Esophagus muscularis mucosa (tissue), 4 donors: ENCODE measurements at regions not wholly inside any gene's neighbourhood (a gene's known extent, or its start where the extent isn't known, plus 50 kb on each side); places are given as distances from the start of the nearest gene placed in this dataset.

Experiments
- DNase-seq: peaks from one replicate; pipeline ENCODE4 v3.0.0-alpha.2; 2017; ENCODE audit errors: extremely low spot score
- H3K27ac ChIP-seq, 4 donors: fragments of 200-600 bp; sonication (generic); replicated peaks in 1 of 4; 1 replicate in 3 of 4; 2 replicates in 1 of 4; pipeline ENCODE4 v1.5.1; 2016 to 2019; ENCODE audit warnings: mild to moderate bottlenecking in 1 of 4
- H3K27me3 ChIP-seq, 4 donors: fragments of 200-600 bp; sonication (generic); one replicate each; pipeline versions ENCODE4 v1.5.1 to v1.6.0; 2016 to 2019
- H3K36me3 ChIP-seq, 4 donors: fragments of 200-600 bp; sonication (generic); one replicate each; pipeline ENCODE4 v1.5.1; 2016 to 2019
- H3K4me1 ChIP-seq, 4 donors: fragments of 200-600 bp; sonication (generic); one replicate each; pipeline ENCODE4 v1.5.1; 2016 to 2019
- H3K4me3 ChIP-seq, 4 donors: fragments of 200-600 bp; sonication (generic); 1 replicate in 2 of 4; 2 replicates in 2 of 4; pipeline ENCODE4 v1.5.1; 2016 to 2019; ENCODE audit warnings: mild to moderate bottlenecking in 4 of 4, moderate library complexity in 1 of 4
- H3K9me3 ChIP-seq, 4 donors: fragments of 200-600 bp; sonication (generic); 1 replicate in 3 of 4; 2 replicates in 1 of 4; pipeline ENCODE4 v1.5.1; 2016 to 2019
- CTCF ChIP-seq, 3 experiments: fragments of 200-600 bp in 2 of 3; fragments of 450-650 bp in 1 of 3; sonication (generic) in 2 of 3; IDR thresholded peaks; one replicate each; pipeline ENCODE4 v1.5.1; 2017 to 2019; ENCODE audit warnings: antibody characterized with exemption in 3 of 3, mild to moderate bottlenecking in 2 of 3, moderate library complexity in 1 of 3
- EP300 ChIP-seq: sonication (generic); formaldehyde crosslinking; IDR thresholded peaks from one replicate; pipeline ENCODE4 v1.6.1; 2017; ENCODE audit warnings: antibody characterized with exemption
- POLR2A ChIP-seq: fragments of 450-650 bp; IDR thresholded peaks from one replicate; pipeline ENCODE4 v1.6.1; 2017; ENCODE audit warnings: antibody characterized with exemption, moderate library complexity, mild to moderate bottlenecking, low read depth
- POLR2AphosphoS5 ChIP-seq, 2 donors: sonication (generic); formaldehyde crosslinking; IDR thresholded peaks; one replicate each; pipeline ENCODE4 v1.6.1; 2017; ENCODE audit warnings: antibody characterized with exemption in 2 of 2
- WGBS: methylation state at CpG from one replicate; pipeline ENCODE4 v1.1.5; 2018; 5-methylcytosine and 5-hydroxymethylcytosine counted together
- intact Hi-C: fragments of 100-400 bp; cut with DNase I; formaldehyde crosslinking; loops from one replicate; pipeline ENCODE4 v1.15.1; 2023

DNA sequence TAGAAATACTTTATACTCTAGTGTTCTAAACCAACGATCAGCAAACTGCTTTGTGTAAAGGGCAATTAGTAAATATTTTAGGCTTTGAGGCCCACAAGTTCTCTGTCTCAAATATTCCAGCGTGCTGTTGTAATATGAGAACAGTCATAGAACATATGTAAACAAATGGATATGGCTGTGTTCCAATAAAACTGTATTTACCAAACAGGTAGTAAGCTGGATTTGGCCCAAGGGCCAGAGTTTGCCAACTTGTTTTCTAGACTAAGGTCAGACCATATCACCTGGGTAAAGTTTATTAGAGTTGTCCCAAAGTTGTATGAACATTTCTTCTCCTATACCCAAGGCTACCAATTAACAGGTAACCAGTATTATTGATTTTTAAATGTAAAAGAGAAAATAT is 303.2 kb upstream of the MC4R start:
- no peaks in the 10 kb centered on the region for H3K9me3 ChIP-seq
- intact Hi-C loops = no loop called here
- H3K36me3 ChIP-seq = no peaks in the 10 kb centered on the region
- DNase-seq = no peak
- H3K4me1 ChIP-seq = no peaks in the 10 kb centered on the region
- H3K4me3 ChIP-seq = no peak overlapping the region
- WGBS = 70% methylated on average over 2 of the region's 2 CpGs
- TF ChIP-seq POLR2A (no peak), CTCF (IDR thresholded peaks at IDR 0.05) (no peak), POLR2AphosphoS5 (IDR thresholded peaks at IDR 0.05) (no peak), EP300 (no peak)
- no peaks in the 10 kb centered on the region for H3K27me3 ChIP-seq
- no peak overlapping the region for H3K27ac ChIP-seq

DNA sequence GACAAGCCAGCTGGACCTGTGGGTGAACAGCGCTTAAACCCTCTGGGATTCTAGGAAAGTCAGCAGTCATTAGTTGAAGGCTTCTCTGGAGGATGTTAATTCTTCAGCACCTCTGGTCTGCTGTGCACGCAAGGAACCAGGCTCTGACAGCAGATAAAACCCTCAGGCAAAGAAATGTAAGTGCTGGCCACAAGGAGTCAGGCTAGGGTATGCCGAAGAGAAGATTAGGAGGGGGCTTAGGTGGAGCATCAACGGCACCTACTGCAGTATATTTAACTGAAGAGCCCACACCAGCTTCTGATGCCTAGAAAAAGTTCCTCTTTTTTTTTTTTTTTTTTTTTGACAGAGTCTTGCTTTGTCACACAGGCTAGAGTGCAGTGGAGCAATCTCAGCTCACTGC is 304.2 kb upstream of the MC4R start:
- TF ChIP-seq POLR2AphosphoS5 (IDR thresholded peaks at IDR 0.05) (no peak), POLR2A (no peak), EP300 (no peak), CTCF (IDR thresholded peaks at IDR 0.05) (no peak)
- DNase-seq = no peak
- intact Hi-C loops = no loop called here
- Histone ChIP-seq H3K4me3 (no peak overlapping the region), H3K27me3 (no peaks in the 10 kb centered on the region), H3K9me3 (no peaks in the 10 kb centered on the region), H3K36me3 (no peaks in the 10 kb centered on the region), H3K27ac (no peak overlapping the region), H3K4me1 (no peaks in the 10 kb centered on the region)
- WGBS = 54% methylated on average over 4 of the region's 4 CpGs

DNA sequence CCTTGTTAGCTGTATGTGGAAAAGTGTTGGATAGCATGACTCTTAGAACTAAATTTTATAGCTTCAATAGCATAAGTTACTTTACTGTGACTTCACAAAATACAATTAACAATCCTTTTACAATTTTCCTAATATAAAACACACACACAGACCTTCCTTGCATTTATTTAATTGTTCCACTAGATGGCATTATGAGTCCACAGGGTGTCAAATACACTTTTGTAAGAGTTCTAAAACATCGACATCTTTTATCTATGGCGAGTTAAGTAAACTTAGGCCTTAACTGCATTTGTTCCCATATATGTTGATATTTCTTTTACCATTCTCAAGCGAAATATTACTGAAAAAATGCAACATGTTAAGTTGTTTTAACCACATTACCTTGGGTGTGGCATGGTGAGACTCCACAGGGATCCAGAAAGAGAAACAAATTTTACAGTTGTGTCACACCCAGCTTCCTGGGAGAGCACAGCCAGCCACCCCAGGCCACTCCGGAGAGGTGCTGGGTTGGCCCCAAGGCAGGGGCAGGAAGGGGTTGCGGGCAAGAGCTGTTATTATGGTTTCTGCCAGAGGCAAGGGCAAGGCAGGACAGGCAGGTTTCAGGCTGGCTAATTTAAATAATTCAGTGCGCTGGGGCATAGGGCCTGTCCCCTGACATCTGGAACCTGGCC is 312.4 kb upstream of the MC4R start:
- Histone ChIP-seq H3K36me3 (no peaks in the 10 kb centered on the region), H3K9me3 (no peaks in the 10 kb centered on the region), H3K27ac (no peak overlapping the region), H3K27me3 (peaks cover 0 to 3% (median 0%) of the 10 kb centered on the region in 4 donors), H3K4me1 (no peaks in the 10 kb centered on the region), H3K4me3 (no peak overlapping the region)
- no peak for DNase-seq
- 34% methylated on average over 6 of the region's 6 CpGs for WGBS
- TF ChIP-seq EP300 (no peak), CTCF (IDR thresholded peaks at IDR 0.05) (peak; percentile 36 to 49 (median 40))
- intact Hi-C loops = loop anchor here (5.0 kb wide), 1 partner anchor 817 kb away; no protein-coding TSS in a partner anchor

DNA sequence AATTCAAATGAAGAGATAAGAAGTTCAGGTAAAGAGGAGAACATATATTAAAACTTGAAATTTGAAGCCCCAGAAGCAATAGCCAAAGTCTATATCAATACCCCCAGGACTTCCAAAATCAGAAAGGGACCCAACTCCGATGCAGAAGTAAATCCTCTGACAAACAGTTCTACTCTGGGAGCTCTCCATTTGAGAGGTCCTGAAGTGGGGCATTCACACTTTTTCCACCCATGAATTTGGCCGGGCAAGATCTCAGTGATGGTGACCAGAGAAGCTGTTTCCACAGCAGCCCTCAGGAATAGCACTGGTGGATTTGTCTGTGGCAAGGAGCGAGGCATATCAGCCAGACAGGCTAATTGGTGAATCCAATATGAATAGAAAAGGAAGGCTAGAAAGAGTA is 313.6 kb upstream of the MC4R start:
- no peak overlapping the region for H3K27ac ChIP-seq
- intact Hi-C loops = loop anchor here (5.0 kb wide), 1 partner anchor 816 kb away; no protein-coding TSS in a partner anchor
- TF ChIP-seq POLR2A (no peak), CTCF (IDR thresholded peaks at IDR 0.05) (no peak)
- peaks cover 0 to 3% (median 0%) of the 10 kb centered on the region in 4 donors for H3K27me3 ChIP-seq
- WGBS = 73% methylated on average over 3 of the region's 3 CpGs
- no peak overlapping the region for H3K4me3 ChIP-seq
- no peak for DNase-seq
- H3K36me3 ChIP-seq = no peaks in the 10 kb centered on the region
- H3K9me3 ChIP-seq = no peaks in the 10 kb centered on the region
- H3K4me1 ChIP-seq = no peaks in the 10 kb centered on the region

- no peak overlapping the region for H3K4me3 ChIP-seq
- no peaks in the 10 kb centered on the region for H3K9me3 ChIP-seq
- DNase-seq = no peak
- intact Hi-C loops = no loop called here
- H3K36me3 ChIP-seq = no peaks in the 10 kb centered on the region
- H3K4me1 ChIP-seq = no peaks in the 10 kb centered on the region
- no peak overlapping the region for H3K27ac ChIP-seq
- TF ChIP-seq CTCF (IDR thresholded peaks at IDR 0.05) (no peak), POLR2AphosphoS5 (IDR thresholded peaks at IDR 0.05) (no peak), EP300 (no peak), POLR2A (no peak)
- H3K27me3 ChIP-seq = no peaks in the 10 kb centered on the region
These were observed 318.5 kb upstream of the MC4R start for GRCh38 chr18:60691061-60691460.
